ENCODE measurements at regions not wholly inside any gene's neighbourhood (a gene's known extent, or its start where the extent isn't known, plus 50 kb on each side); places are given as distances from the start of the nearest gene placed in this dataset.
"Not testable (repeated sequence)": the region's sequence is repeated elsewhere in the genome, so short reads cannot be mapped to it uniquely, and the experiment has no call there.

DNA sequence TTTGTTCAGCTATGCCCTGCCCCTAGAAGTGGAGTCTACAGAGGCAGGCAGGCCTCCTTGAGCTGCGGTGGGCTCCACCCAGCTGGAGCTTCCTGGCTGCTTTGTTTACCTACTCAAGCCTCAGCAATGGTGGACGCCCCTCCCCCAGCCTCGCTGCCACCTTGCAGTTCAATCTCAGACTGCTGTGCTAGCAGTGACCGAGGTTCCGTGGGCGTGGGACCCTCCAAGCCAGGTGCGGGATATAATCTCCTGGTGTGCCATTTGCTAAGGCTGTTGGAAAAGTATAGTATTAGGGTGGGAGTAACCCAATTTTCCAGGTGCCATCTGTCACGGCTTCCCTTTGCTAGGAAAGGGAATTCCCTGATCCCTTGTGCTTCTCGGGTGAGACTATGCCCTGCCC, 770.2 kb upstream of the VRK2 start:
- TF ChIP-seq, protein P1, sequence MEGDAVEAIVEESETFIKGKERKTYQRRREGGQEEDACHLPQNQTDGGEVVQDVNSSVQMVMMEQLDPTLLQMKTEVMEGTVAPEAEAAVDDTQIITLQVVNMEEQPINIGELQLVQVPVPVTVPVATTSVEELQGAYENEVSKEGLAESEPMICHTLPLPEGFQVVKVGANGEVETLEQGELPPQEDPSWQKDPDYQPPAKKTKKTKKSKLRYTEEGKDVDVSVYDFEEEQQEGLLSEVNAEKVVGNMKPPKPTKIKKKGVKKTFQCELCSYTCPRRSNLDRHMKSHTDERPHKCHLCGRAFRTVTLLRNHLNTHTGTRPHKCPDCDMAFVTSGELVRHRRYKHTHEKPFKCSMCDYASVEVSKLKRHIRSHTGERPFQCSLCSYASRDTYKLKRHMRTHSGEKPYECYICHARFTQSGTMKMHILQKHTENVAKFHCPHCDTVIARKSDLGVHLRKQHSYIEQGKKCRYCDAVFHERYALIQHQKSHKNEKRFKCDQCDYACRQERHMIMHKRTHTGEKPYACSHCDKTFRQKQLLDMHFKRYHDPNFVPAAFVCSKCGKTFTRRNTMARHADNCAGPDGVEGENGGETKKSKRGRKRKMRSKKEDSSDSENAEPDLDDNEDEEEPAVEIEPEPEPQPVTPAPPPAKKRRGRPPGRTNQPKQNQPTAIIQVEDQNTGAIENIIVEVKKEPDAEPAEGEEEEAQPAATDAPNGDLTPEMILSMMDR (IDR thresholded peaks at IDR 0.05): not testable (repeated sequence)
- not testable (repeated sequence) for TF ChIP-seq TAF1 (IDR thresholded peaks at IDR 0.05; ENCODE audit: borderline replicate concordance, low read depth, low read length); POLR2AphosphoS5 (IDR thresholded peaks at IDR 0.05; ENCODE audit: low read depth, low read length); RAD21 (IDR thresholded peaks at IDR 0.05; ENCODE audit: low read length); NFIC (IDR thresholded peaks at IDR 0.05; ENCODE audit: borderline replicate concordance); YY1 (IDR thresholded peaks at IDR 0.05; ENCODE audit: low read depth); ELF1 (IDR thresholded peaks at IDR 0.05); MAX (IDR thresholded peaks at IDR 0.05; ENCODE audit: low read depth); EZH2phosphoT487 (IDR thresholded peaks at IDR 0.05; ENCODE audit: borderline replicate concordance, low read depth)
